Erythroblast (primary cell): ENCODE measurements at regions not wholly inside any gene's neighbourhood (a gene's known extent, or its start where the extent isn't known, plus 50 kb on each side); places are given as distances from the start of the nearest gene placed in this dataset.
"Not testable (repeated sequence)": the region's sequence is repeated elsewhere in the genome, so short reads cannot be mapped to it uniquely, and the experiment has no call there.

Experiments
- GATA1 ChIP-seq: IDR thresholded peaks from 2 replicates; pipeline ENCODE4 v1.6.1; 2011; ENCODE audit warnings: low read depth, mild to moderate bottlenecking, control low read depth, low read length, moderate library complexity
- POLR2A ChIP-seq: IDR thresholded peaks from 2 replicates; pipeline ENCODE4 v1.6.1; 2011; ENCODE audit warnings: mild to moderate bottlenecking, low read length

DNA sequence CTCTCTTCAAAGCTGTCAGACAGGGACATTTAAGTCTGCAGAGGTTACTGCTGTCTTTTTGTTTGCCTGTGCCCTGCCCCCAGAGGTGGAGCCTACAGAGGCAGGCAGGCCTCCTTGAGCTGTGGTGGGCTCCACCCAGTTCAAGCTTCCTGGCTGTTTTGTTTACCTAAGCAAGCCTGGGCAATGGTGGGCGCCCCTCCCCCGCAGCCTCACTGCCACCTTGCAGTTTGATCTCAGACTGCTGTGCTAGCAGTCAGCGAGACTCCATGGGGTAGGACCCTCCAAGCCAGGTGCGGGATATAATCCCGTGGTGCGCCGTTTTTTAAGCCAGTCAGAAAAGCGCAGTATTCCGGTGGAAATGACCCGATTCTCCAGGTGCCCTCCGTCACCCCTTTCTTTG is 454.7 kb downstream of the PDZRN4 start:
- TF ChIP-seq GATA1, POLR2A: not testable (repeated sequence)
